Chondrocyte (in vitro differentiated cells): ENCODE measurements at regions not wholly inside any gene's neighbourhood (a gene's known extent, or its start where the extent isn't known, plus 50 kb on each side); places are given as distances from the start of the nearest gene placed in this dataset.

Source experiments
- DNase-seq: peaks from one replicate; pipeline ENCODE4 v3.0.0; 2021; ENCODE audit warnings: mixed read lengths, low spot score
- H3K27ac Mint-ChIP-seq: one replicate; pipeline ENCODE4 v1.8.0; 2021; ENCODE audit warnings: mild to moderate bottlenecking, moderate library complexity, mixed read lengths; ENCODE audit not compliant: unreplicated experiment
- H3K27me3 Mint-ChIP-seq: 2 replicates; pipeline ENCODE4 v1.8.0; 2021; ENCODE audit warnings: low read depth, mixed read lengths
- H3K36me3 Mint-ChIP-seq: 2 replicates; pipeline ENCODE4 v1.8.0; 2021; ENCODE audit warnings: low read depth, mixed read lengths
- H3K4me1 Mint-ChIP-seq: 2 replicates; pipeline ENCODE4 v1.8.0; 2021; ENCODE audit warnings: low read depth, mild to moderate bottlenecking, mixed read lengths
- H3K4me3 Mint-ChIP-seq: one replicate; pipeline ENCODE4 v1.8.0; 2021; ENCODE audit warnings: mild to moderate bottlenecking, moderate library complexity, mixed read lengths; ENCODE audit not compliant: unreplicated experiment
- H3K9me3 Mint-ChIP-seq: 2 replicates; pipeline ENCODE4 v1.8.0; 2021; ENCODE audit warnings: low read depth, mixed read lengths
- CTCF ChIP-seq: fragments of 200-600 bp; sonication (generic); IDR thresholded peaks from 2 replicates; pipeline ENCODE4 v1.5.0; 2021; ENCODE audit warnings: antibody characterized with exemption, mild to moderate bottlenecking, moderate library complexity

- no peaks in the 10 kb centered on the region for H3K36me3 Mint-ChIP-seq
- no peak for TF ChIP-seq CTCF
- no peak for DNase-seq
- H3K27me3 Mint-ChIP-seq, result no peaks in the 10 kb centered on the region
- H3K4me3 Mint-ChIP-seq, result no peak overlapping the region
- H3K9me3 Mint-ChIP-seq, result peaks cover 6% of the 10 kb centered on the region
- H3K27ac Mint-ChIP-seq, result no peak overlapping the region
- H3K4me1 Mint-ChIP-seq, result no peaks in the 10 kb centered on the region
These were observed 1268.9 kb downstream of the OTOL1 start for GRCh38 chr3:162765524-162765923.

GRCh38 chr3:162769564-162769963 lies 1273.0 kb downstream of the OTOL1 start:
- no peak overlapping the region for H3K4me3 Mint-ChIP-seq
- TF ChIP-seq CTCF, result no peak
- no peaks in the 10 kb centered on the region for H3K36me3 Mint-ChIP-seq
- H3K27me3 Mint-ChIP-seq, result no peaks in the 10 kb centered on the region
- H3K4me1 Mint-ChIP-seq, result no peaks in the 10 kb centered on the region
- H3K27ac Mint-ChIP-seq, result no peak overlapping the region
- H3K9me3 Mint-ChIP-seq, result peaks cover 6% of the 10 kb centered on the region
- no peak for DNase-seq

- Mint-ChIP-seq H3K4me3 (no peak overlapping the region), H3K9me3 (peaks cover 6% of the 10 kb centered on the region), H3K27me3 (no peaks in the 10 kb centered on the region), H3K4me1 (no peaks in the 10 kb centered on the region), H3K36me3 (no peaks in the 10 kb centered on the region), H3K27ac (no peak overlapping the region)
- no peak for DNase-seq
- no peak for TF ChIP-seq CTCF
These were observed 1273.9 kb downstream of the OTOL1 start for GRCh38 chr3:162770551-162770950.

- H3K27ac Mint-ChIP-seq, result no peak overlapping the region
- no peak overlapping the region for H3K4me3 Mint-ChIP-seq
- no peaks in the 10 kb centered on the region for H3K4me1 Mint-ChIP-seq
- DNase-seq, result no peak
- no peaks in the 10 kb centered on the region for H3K9me3 Mint-ChIP-seq
- no peaks in the 10 kb centered on the region for H3K27me3 Mint-ChIP-seq
- no peaks in the 10 kb centered on the region for H3K36me3 Mint-ChIP-seq
- TF ChIP-seq CTCF, result no peak
These were observed 1278.0 kb downstream of the OTOL1 start for GRCh38 chr3:162774613-162775100.

- DNase-seq, result no peak
- H3K4me1 Mint-ChIP-seq, result no peaks in the 10 kb centered on the region
- no peaks in the 10 kb centered on the region for H3K9me3 Mint-ChIP-seq
- no peak for TF ChIP-seq CTCF
- no peak overlapping the region for H3K27ac Mint-ChIP-seq
- no peak overlapping the region for H3K4me3 Mint-ChIP-seq
- no peaks in the 10 kb centered on the region for H3K27me3 Mint-ChIP-seq
- no peaks in the 10 kb centered on the region for H3K36me3 Mint-ChIP-seq
These were observed 1279.5 kb downstream of the OTOL1 start for GRCh38 chr3:162776148-162776547.
